ENCODE measurements at regions not wholly inside any gene's neighbourhood (a gene's known extent, or its start where the extent isn't known, plus 50 kb on each side); places are given as distances from the start of the nearest gene placed in this dataset.
A peak's percentile ranks its signal among the peaks of the same experiment; 100 is the strongest.

- DNase-seq: no peak
Measured at GRCh38 chr13:52975969-52976368, 52.6 kb upstream of the OLFM4 start.

GRCh38 chr13:52975161-52975560, 53.5 kb upstream of the OLFM4 start:
- no peak for DNase-seq

GRCh38 chr13:52974711-52975110, 53.9 kb upstream of the OLFM4 start:
- DNase-seq: no peak

- DNase-seq: no peak
Measured at GRCh38 chr13:52969373-52969772, 59.2 kb upstream of the OLFM4 start.

GRCh38 chr13:52968074-52968700, 60.4 kb upstream of the OLFM4 start:
- peak; percentile 76 for DNase-seq

GRCh38 chr13:52961987-52962386, 66.6 kb upstream of the OLFM4 start:
- DNase-seq: no peak

GRCh38 chr13:52961256-52961910, 67.2 kb upstream of the OLFM4 start:
- no peak for DNase-seq

- DNase-seq: no peak
Measured at GRCh38 chr13:52955472-52955874, 73.1 kb upstream of the OLFM4 start.

- no peak for DNase-seq
Measured at GRCh38 chr13:52954838-52955237, 73.8 kb upstream of the OLFM4 start.

GRCh38 chr13:52950436-52950956, 78.1 kb upstream of the OLFM4 start:
- DNase-seq: no peak

- DNase-seq: no peak
Measured at GRCh38 chr13:52949742-52950141, 78.9 kb upstream of the OLFM4 start.

GRCh38 chr13:52949044-52949443, 79.6 kb upstream of the OLFM4 start:
- no peak for DNase-seq

- DNase-seq: no peak
Measured at GRCh38 chr13:52947921-52948373, 80.7 kb upstream of the OLFM4 start.

GRCh38 chr13:52945348-52945747, 83.3 kb upstream of the OLFM4 start:
- DNase-seq: no peak

GRCh38 chr13:52944697-52945096, 83.9 kb upstream of the OLFM4 start:
- no peak for DNase-seq

GRCh38 chr13:52938065-52938464, 89.6 kb upstream of the PCDH8 start:
- no peak for DNase-seq

GRCh38 chr13:52936806-52937205, 88.4 kb upstream of the PCDH8 start:
- DNase-seq: no peak

GRCh38 chr13:52934258-52934657, 85.8 kb upstream of the PCDH8 start:
- no peak for DNase-seq

GRCh38 chr13:52933547-52934210, 85.2 kb upstream of the PCDH8 start:
- DNase-seq: no peak

- DNase-seq: no peak
Measured at GRCh38 chr13:52933099-52933498, 84.7 kb upstream of the PCDH8 start.

GRCh38 chr13:52932649-52933048, 84.2 kb upstream of the PCDH8 start:
- DNase-seq: no peak

GRCh38 chr13:52931539-52932431, 83.3 kb upstream of the PCDH8 start:
- DNase-seq: no peak

- no peak for DNase-seq
Measured at GRCh38 chr13:52931131-52931530, 82.7 kb upstream of the PCDH8 start.

All from activated CD8-positive, alpha-beta memory T cell treated with anti-CD3 and anti-CD28 coated beads, Interleukin-2, amount 50 U/mL, for 48 hours (primary cell).